ENCODE measurements at regions not wholly inside any gene's neighbourhood (a gene's known extent, or its start where the extent isn't known, plus 50 kb on each side); places are given as distances from the start of the nearest gene placed in this dataset.
"Not testable (repeated sequence)": the region's sequence is repeated elsewhere in the genome, so short reads cannot be mapped to it uniquely, and the experiment has no call there.

- peak; percentile 86 for DNase-seq
Observed at GRCh38 chr6:106883808-106884262, 90.7 kb downstream of the CD24 start.

- no peak for DNase-seq
Observed at GRCh38 chr6:106882601-106883518, 91.7 kb downstream of the CD24 start.

DNA sequence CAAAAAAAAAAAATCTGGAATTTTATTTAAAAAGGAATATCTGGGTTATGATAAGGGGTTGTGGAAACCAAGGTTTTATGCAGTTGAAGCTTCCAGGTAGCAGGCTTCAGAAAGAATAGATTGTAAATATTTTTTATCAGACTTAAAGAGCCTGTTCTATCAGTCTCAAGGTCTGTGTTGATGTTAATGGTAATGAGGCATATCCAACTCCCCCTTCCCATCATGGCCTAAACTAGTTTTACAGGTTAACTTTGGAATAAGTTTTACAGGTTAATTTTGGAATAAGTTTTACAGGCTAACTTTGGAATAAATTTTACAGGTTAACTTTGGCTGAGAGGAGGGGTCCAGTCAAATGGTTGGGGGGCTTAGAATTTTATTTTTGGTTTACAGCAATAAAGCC lies 92.4 kb downstream of the CD24 start:
- no peak for DNase-seq

DNA sequence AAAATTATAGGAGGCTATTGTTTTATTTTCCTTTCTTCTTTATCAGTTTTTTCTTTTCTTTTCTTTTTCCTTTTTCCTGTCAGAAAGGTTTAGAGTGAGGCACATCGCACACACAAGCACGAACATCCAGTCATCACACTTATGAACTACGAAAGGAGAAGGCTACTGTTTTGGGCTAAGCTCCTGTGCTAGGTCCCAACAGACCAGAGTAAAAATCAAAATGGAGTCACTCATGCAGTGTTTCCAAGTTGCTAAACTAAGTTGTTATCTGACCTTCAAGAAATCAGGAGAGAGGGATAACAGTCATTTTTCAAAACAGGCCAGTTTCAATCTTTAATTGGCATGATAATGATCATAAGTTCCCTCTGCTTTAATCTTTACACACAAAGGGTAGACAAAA lies 93.6 kb downstream of the CD24 start:
- no peak for DNase-seq

GRCh38 chr6:106875782-106876321 lies 98.7 kb downstream of the CD24 start:
- DNase-seq, result no peak

- no peak for DNase-seq
Observed at GRCh38 chr6:106874481-106874880, 100.0 kb downstream of the CD24 start.

- DNase-seq, result no peak
Observed at GRCh38 chr6:106872049-106872448, 102.5 kb downstream of the CD24 start.

GRCh38 chr6:106870824-106871717 lies 103.5 kb downstream of the CD24 start:
- DNase-seq, result no peak

DNA sequence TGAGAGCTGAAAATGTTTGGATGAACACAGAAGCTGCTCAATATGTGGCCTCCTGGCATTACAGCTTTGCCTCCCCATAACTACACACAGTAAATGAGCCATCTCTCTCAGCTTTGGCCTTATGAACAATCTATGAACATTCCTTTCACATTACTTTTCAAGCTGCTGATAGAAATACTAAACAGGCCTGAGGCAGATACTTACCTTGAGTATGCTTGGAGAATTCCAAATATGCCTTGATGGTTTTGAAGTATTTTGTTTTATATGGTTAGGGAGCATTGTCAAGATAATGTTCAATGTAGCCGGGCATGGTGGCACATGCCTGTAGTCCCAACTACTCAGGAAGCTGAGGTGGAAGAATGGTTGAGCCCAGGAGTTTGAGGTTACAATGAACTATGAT lies 104.5 kb downstream of the CD24 start:
- DNase-seq, result no peak

DNA sequence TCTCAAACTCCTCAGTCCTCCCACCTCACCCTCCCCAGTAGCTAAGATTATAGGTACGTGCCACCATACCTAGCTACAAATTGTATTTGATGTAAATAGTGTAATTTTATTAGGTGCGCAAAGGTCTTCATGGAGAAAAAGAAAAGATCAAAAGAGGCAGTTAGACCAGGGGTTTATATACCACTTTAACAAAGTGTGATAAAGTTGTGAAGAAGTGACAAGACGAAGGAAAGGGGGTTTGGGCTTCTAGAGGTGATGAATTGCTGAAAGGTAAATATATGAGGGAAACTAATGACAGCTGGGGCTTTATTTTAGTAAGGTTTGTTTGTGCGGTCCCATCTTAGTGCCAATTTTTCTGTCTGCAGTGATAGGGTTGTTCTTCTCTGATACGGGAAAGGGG lies 105.3 kb downstream of the CD24 start:
- DNase-seq, result no peak

- DNase-seq, result no peak
Observed at GRCh38 chr6:106866875-106867658, 107.5 kb downstream of the CD24 start.

DNA sequence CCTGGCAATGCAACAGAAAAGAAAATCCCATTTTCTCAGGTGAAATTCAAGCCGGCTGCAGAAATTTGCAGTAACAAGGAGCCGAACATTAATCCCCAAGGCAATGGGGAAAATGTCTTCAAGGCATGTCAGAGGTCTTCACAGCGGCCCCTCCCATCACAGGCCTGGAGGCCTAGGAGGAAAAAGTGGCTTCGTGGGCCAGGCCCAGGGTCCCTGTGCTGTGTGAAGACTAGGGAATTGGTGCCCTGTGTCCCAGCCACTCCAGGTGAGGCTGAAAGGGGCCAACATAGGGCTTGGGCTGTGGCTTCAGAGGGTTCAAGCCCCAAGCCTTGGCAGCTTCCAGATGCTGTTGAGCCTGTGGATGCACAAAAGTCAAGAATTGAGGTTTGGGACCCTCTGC lies 111.7 kb downstream of the CD24 start:
- DNase-seq, result no peak

- DNase-seq, result peak; percentile 54
Observed at GRCh38 chr6:106860940-106861339, 113.6 kb downstream of the CD24 start.

GRCh38 chr6:106858653-106859092 lies 115.9 kb downstream of the CD24 start:
- DNase-seq, result peak; percentile 79

- no peak for DNase-seq
Observed at GRCh38 chr6:106857771-106858652, 116.5 kb downstream of the CD24 start.

GRCh38 chr6:106857310-106857709 lies 117.2 kb downstream of the CD24 start:
- not testable (repeated sequence) for DNase-seq

DNA sequence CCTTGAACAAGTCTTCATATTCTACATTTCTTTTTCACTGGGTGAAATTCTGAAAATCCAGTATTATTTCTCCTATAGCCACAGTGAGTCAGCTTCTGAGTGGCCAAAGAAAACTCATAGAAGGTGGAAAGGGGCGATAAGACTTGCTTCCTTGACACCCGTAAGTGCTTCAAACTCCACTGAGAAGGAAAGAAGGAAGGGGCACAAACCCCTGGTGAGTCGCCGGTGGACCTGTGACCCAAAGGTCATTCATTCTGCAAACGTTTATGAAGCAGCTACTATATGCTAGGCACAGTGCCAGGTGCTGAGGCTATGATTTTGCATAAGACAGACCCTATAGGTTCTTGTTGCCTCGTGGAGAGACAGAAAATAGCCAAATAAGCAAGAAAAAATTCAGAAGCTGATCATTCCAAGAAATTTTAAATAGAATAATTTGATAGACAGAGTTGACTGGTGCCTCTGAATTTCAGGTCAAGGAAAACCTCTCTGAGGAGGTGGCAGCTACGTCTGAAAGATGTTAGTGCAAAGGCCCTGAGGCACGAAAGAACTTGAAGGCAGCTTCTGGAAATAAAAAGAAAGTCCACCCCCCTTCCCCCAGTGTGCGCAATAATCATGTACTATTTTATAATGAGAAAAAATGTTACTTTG lies 118.2 kb downstream of the CD24 start:
- DNase-seq, result peak; percentile 64

DNA sequence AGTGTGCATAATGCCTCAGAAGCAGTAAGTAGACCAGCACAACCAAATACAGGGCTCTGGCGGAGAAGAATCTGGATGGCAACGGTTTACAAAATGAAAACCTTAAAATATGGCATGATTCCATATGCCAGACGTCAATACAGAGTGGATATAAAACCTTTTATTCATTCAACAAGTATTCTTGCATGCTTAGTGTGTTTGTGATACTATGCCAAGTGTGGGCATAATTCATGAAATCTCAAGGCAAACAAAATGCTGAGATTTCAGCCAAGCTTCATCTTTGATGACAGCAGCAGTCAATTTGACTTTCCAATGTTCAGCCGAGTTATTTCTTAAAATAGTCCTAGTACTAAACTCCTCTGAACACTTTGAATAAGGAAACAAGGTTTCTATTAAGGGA lies 119.4 kb downstream of the CD24 start:
- no peak for DNase-seq

GRCh38 chr6:106849676-106850332 lies 124.7 kb downstream of the CD24 start:
- peak; percentile 85 for DNase-seq

DNA sequence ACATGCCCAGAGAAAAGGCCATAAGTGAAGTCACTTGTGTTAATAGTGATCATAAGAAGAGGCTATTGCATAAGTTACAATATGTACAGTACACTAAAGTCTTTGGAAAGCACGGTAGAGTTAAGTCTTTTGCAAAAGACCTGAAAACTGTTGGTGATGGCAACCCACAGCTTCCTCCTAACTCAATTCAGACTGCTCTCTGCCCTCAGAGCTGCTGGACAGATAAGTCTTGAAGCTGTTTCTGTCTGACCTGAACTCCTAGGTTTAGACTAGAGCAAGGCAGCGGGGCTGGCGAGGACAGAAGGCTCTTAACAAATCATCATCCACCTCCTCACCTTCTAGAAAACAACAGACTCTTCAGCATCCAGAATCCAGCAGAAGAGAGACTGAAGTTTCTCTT lies 125.4 kb downstream of the CD24 start:
- DNase-seq, result peak; percentile 88
